Stimulated activated CD4-positive, alpha-beta T cell treated with anti-CD3 and anti-CD28 coated beads, Interleukin-2, amount 100 ng/mL, for 4 hours (primary cell): ENCODE measurements at regions not wholly inside any gene's neighbourhood (a gene's known extent, or its start where the extent isn't known, plus 50 kb on each side); places are given as distances from the start of the nearest gene placed in this dataset.

Source experiments
- DNase-seq: peaks from one replicate; pipeline ENCODE4 v3.0.0-alpha.2; 2020; ENCODE audit warnings: low read depth

- no peak for DNase-seq
These were observed 163.9 kb upstream of the NOCT start for GRCh38 chr4:138851391-138852335.

GRCh38 chr4:138845664-138846063 is 169.9 kb upstream of the NOCT start:
- DNase-seq, result no peak

GRCh38 chr4:138845054-138845453 is 170.5 kb upstream of the NOCT start:
- DNase-seq, result no peak

GRCh38 chr4:138843616-138844015 is 172.0 kb upstream of the NOCT start:
- no peak for DNase-seq

- no peak for DNase-seq
These were observed 174.2 kb upstream of the NOCT start for GRCh38 chr4:138841343-138841742.

- DNase-seq, result no peak
These were observed 177.3 kb upstream of the NOCT start for GRCh38 chr4:138838251-138838650.

- DNase-seq, result no peak
These were observed 179.6 kb upstream of the NOCT start for GRCh38 chr4:138835832-138836533.

- no peak for DNase-seq
These were observed 181.6 kb upstream of the NOCT start for GRCh38 chr4:138833974-138834373.

GRCh38 chr4:138832563-138832962 is 183.0 kb upstream of the NOCT start:
- no peak for DNase-seq

GRCh38 chr4:138831948-138832347 is 183.6 kb upstream of the NOCT start:
- no peak for DNase-seq

- no peak for DNase-seq
These were observed 186.7 kb upstream of the NOCT start for GRCh38 chr4:138828926-138829325.

- DNase-seq, result no peak
These were observed 188.8 kb upstream of the NOCT start for GRCh38 chr4:138826754-138827153.

- DNase-seq, result no peak
These were observed 189.3 kb upstream of the NOCT start for GRCh38 chr4:138826322-138826721.

- DNase-seq, result no peak
These were observed 194.2 kb upstream of the NOCT start for GRCh38 chr4:138821331-138821730.

- DNase-seq, result no peak
These were observed 198.7 kb upstream of the NOCT start for GRCh38 chr4:138816875-138817274.

- no peak for DNase-seq
These were observed 199.8 kb upstream of the NOCT start for GRCh38 chr4:138815811-138816210.

- DNase-seq, result no peak
These were observed 209.8 kb upstream of the NOCT start for GRCh38 chr4:138805736-138806135.

GRCh38 chr4:138804711-138805110 is 210.9 kb upstream of the NOCT start:
- no peak for DNase-seq

- no peak for DNase-seq
These were observed 212.5 kb upstream of the NOCT start for GRCh38 chr4:138803051-138803450.

GRCh38 chr4:138802499-138802898 is 213.1 kb upstream of the NOCT start:
- DNase-seq, result no peak

- no peak for DNase-seq
These were observed 215.2 kb upstream of the NOCT start for GRCh38 chr4:138800421-138800820.

- no peak for DNase-seq
These were observed 217.2 kb upstream of the NOCT start for GRCh38 chr4:138798404-138798803.

GRCh38 chr4:138797646-138798045 is 217.9 kb upstream of the NOCT start:
- DNase-seq, result no peak
